Sigmoid colon (tissue), 4 donors: ENCODE measurements at regions not wholly inside any gene's neighbourhood (a gene's known extent, or its start where the extent isn't known, plus 50 kb on each side); places are given as distances from the start of the nearest gene placed in this dataset.

ENCODE experiments used
- CTCF ChIP-seq, 4 experiments: fragments of 450-650 bp in 3 of 4; fragments of 200-600 bp in 1 of 4; IDR thresholded peaks; one replicate each; pipeline ENCODE4 v1.5.1; 2016 to 2019; ENCODE audit warnings: antibody characterized with exemption in 4 of 4, mild to moderate bottlenecking in 3 of 4, moderate library complexity in 2 of 4
- EP300 ChIP-seq, 4 donors: sonication (generic); formaldehyde crosslinking; IDR thresholded peaks; one replicate each; pipeline ENCODE4 v1.6.1; 2017; ENCODE audit warnings: antibody characterized with exemption in 4 of 4

- TF ChIP-seq CTCF (IDR thresholded peaks at IDR 0.05): no peak
- no peak for TF ChIP-seq EP300 (IDR thresholded peaks at IDR 0.05)
Measured at GRCh38 chr12:92396647-92397252, 251.1 kb upstream of the BTG1 start.
